ENCODE measurements at regions not wholly inside any gene's neighbourhood (a gene's known extent, or its start where the extent isn't known, plus 50 kb on each side); places are given as distances from the start of the nearest gene placed in this dataset.

GRCh38 chrX:131725001-131725654 is 181.3 kb downstream of the OR13H1 start:
- TF ChIP-seq POLR2AphosphoS5 (IDR thresholded peaks at IDR 0.05; ENCODE audit: low read depth, low read length): no peak
- no peak for TF ChIP-seq TAF1 (IDR thresholded peaks at IDR 0.05; ENCODE audit: low read depth, low read length)
- no peak for TF ChIP-seq POLR2A (IDR thresholded peaks at IDR 0.05; ENCODE audit: low read depth, low read length)
- TF ChIP-seq POU2F2 (IDR thresholded peaks at IDR 0.05; ENCODE audit: low read depth, low read length): no peak
- TF ChIP-seq SPI1 (IDR thresholded peaks at IDR 0.05; ENCODE audit: low read depth, low read length): no peak
